CD4-positive, alpha-beta T cell treated with Interleukin-1 beta for 1 hour (primary cell): ENCODE measurements at regions not wholly inside any gene's neighbourhood (a gene's known extent, or its start where the extent isn't known, plus 50 kb on each side); places are given as distances from the start of the nearest gene placed in this dataset.
"Not testable (repeated sequence)": the region's sequence is repeated elsewhere in the genome, so short reads cannot be mapped to it uniquely, and the experiment has no call there.

Source experiments
- DNase-seq, 2 donors: peaks; one replicate each; pipeline ENCODE4 v3.0.0-alpha.2; 2020 to 2022

DNA sequence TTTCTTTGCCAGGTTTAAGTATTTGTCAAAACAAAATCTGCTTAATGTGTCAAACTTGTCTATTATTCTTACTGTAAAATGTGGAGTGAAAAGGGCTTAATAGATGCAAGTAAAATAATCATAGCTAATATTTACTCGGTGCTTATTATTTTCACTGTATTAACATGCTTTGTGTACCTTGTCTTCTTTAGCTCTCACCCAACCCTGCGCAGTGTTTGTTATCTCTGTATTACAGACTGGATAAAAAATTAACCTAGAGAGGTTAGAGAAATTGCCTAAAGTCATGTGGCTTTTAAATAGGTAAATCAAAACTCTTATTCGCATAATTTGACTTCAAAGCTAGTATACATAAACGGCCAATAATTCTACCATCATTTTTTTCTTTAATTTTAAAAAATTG lies 1864.8 kb downstream of the MAT2B start:
- no peak for DNase-seq

DNA sequence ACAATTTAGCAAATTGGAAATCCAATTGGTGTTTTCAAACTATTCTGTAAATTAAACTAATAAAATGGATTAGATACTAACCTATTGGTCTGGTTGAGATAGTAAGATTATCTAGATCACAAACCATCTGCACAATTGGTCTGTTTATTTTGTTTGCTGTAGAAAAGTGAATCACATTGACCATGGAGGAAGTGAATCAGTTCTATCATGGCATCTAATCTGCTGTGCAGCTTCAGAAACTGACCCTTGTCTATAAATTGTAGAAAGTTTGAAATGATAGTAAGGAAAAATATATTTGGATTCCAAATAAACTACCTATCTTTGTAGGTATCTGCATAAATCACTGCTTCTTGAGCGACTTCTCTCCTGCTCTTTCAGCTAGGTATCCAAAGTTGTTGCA lies 1865.4 kb downstream of the MAT2B start:
- no peak for DNase-seq

DNA sequence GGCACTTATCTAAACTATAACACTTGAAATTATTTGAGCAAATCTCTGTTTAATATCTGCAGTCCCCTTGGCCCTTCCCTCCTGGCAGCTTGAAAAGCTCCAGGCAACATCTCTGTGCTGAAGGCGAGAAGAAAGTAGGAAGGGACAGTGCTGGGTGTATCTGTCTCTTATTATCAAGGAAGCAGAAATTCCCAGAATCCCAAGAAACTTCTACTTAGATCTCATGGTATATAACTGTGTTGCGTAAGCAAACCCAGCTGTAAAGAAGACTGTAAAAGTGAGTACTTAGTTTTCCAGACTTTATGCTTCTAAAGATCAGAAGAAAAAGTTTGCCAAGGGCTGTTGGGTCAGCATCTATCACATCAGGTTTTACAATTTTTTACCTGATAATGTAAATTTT lies 1869.8 kb downstream of the MAT2B start:
- no peak for DNase-seq

DNA sequence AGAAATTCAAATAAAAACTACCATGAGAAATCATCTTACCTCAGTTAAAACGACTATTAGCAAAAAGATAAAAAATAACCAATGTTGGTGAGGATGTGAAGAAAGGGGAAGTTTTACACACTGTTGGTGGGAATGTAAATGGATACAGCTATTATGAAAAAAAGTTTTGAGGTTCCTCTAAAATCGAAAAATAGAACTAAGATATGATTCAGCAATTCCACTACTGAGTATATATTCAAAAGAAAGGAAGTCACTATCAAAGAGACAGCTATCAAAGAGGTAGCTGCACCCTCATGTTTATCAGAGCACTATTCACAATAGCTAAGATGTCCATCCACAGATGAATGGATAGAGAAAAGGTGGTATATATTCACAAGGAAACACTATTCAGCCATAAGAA lies 1888.4 kb downstream of the MAT2B start:
- no peak for DNase-seq

DNA sequence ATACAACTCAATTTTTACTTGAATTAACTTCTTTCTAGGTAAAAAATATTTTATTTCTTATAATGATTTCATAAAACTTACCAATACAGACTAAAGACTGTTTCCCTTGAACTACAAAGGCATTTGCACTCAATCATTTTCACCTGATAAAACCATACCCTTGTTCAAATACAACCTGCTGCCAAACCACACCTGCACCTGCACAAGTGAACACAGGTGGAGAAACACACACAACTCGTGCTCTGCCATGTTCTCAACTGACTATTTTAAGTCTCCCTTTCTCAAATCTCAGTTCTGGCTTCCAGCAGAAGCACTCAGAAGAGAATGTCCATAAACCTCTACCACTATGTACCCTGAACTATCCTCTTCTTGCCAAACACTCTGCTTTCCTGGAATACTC lies 1892.1 kb downstream of the MAT2B start:
- no peak for DNase-seq

DNA sequence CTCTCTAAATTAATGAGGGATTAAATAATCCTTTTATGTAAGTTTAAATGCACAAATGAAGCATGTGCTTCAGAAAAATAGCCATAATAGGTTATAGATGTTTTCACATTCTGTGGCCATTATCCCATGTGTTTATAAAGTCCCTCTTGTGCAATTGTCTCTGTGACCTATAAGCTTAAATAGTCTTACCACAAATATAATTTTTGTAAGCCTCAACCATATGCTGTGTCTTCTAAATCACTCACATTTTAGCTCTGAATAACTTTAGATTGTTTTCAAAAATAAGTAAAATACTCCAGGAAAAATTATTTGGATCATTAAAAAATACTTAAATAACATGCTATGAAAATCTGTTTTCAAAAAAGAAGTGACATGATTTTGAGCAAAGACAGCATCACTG lies 1894.7 kb downstream of the MAT2B start:
- DNase-seq, result no peak

DNA sequence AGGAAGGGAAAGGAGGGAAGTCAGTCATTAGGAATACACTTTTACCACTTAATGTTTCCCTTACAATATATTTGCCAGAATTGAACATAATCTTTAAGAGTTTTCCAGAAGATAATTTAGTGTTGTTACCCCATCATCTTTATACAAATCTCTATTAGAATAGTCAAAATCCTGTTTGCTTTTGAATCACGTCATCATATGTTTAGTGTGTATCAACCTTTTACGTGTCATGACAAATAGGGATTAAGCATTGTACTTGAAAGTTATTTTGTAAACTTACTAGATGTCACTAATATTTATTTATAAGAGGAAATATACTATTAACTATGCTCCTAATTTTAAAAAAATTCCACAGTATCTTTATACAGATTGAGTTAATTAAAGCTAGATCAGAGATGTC lies 1899.5 kb downstream of the MAT2B start:
- DNase-seq, result no peak

DNA sequence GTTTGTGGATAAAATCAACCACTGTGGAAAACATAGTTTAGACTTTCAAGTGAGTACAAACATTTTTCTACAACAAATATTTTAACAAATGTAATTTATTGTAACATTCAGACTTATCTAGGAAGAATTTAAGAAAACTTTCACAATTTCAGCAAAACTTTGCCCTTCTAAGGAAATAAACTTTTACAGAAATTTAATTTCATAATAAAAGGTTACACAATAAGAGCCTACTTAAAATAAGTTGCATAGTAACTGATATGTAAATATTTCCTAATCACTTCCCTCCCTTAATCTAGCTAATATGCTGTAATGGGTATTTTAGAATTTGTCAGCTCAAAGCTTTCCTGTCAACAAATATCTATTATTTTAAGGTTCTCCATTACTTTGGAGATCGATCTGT lies 1899.9 kb downstream of the MAT2B start:
- DNase-seq, result no peak

DNA sequence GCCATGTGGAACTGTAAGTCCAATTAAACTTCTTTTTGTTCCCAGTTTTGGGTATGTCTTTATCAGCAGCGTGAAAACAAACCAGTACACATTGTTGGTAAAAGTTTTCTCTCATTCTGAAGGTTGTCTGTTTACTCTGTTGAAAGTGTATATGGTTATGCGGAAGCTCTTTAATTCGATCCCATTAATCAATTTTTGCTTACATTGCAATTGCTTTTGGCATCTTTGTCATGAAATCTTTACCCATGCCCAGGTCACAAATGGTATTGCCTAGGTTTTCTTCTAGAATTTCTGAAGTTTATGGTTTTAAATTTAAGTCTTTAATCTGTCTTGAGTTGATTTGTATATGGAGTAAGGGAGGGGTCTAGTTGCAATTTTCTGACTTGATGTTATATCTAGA lies 1901.9 kb downstream of the MAT2B start:
- DNase-seq, result no peak

DNA sequence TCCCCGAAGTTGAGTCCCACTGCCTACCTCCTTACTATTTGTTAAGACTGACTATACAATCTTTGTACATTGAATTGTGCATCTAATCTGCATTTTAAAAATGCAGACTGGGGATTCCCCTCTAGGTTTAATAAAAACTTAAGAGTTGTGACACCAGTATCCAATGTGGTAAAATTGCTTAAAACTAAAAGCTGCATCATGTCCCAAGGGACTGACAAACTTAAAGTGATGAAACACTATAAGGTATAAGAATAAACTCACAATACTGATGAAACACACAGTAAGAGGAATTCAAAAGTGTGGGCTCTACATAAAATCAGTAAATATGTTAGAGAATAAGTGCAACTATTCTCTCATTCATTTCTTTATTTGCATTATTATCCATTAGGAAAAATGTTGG lies 1905.1 kb downstream of the MAT2B start:
- no peak for DNase-seq

DNA sequence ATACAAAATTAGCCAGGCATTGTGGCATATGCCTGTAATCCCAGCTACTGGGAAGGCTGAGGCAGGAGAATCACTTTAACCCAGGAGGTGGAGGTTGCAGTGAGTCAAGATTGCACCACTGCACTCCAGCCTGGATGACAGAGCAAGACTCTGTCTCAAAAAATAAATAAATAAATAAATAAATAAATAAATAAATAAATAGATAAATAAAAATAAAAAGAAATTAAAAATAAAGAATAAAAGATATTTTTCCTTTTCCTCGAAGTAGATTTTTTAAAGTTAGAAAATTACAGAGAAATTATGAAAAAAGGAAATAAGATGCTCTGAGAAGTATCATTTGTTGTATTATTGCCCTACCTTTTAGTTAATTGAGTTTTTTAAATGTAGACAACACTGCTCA lies 1906.1 kb downstream of the MAT2B start:
- not testable (repeated sequence) for DNase-seq

DNA sequence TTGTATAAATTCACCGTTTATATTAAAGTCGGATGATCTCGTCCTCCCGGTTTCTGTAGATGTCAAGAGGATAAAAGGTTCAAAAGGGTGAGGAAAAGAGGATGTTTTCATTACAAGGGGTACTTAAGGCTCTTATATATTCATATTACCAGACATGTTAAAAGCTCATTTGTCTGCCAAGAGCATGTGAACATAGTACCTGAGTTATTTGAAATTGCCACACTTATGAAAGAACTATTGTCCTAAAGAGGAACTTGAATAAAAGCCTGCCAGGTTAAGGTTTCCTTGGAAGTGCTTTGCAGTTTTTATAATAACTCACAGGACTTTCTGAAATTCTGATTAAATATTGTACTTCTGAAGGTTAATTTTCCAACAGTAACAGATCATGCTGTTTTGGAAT lies 1915.1 kb downstream of the MAT2B start:
- no peak for DNase-seq

DNA sequence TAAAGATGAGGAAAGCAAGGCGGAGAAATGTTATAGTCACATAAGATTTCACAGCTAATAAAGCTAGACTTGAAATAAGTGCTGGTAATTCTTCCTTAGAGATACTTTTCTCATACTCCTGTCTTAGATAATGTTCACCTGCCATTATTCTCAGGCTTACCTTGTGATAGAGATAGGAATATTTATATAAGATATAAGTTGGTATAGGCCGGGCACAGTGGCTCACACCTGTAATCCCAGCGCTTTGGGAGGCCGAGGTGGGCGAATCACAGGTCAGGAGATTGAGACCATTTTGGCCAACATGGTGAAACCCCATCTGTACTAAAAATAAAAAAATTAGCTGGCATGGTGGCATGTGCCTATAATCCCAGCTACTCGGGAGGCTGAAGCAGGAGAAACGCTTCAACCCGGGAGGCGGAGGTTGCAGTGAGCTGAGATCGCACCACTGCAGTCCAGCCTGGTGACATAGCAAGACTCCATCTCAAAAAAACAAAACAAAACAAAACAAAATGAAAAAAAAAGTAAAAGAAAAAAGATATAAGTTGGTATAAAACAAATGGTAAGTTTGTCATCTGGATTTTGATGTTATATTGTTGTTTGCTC lies 1918.4 kb downstream of the MAT2B start:
- DNase-seq, result no peak

DNA sequence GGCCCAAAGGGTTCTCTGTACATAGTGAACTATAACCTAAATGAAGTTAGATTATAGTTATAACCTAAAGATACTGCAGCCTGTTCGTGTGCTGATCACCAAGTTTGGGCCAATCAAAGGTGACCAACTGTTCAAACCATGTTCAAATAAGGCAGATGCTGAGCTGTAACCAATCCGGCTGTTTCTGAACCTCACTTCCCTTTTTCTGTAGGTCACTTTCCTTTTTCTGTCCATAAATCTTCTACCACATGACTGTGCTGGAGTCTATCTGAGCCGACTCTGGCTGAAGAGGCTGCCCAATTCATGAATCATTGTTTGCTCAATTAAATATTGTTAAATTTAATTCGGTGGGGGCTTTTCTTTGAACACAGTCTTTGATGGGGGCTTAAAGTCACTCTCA lies 1920.2 kb downstream of the MAT2B start:
- no peak for DNase-seq

DNA sequence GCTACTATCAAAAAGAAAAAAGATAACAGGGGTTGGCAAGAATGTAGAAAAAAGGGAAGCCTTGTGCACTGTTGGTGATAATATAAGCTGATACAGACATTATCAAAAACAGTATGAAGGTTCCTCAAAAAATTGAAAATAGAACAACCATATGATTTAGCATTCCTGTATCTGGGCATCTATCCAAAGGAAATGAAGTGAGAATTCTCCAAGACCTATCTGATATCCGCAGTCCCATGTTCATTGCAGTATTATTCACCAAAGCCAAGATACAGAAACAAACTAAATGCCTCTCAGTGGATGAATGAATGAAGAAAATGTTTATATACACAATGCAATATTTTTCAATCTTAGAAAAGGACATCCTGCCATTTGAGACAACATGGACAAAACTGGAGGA lies 1943.3 kb downstream of the MAT2B start:
- no peak for DNase-seq

DNA sequence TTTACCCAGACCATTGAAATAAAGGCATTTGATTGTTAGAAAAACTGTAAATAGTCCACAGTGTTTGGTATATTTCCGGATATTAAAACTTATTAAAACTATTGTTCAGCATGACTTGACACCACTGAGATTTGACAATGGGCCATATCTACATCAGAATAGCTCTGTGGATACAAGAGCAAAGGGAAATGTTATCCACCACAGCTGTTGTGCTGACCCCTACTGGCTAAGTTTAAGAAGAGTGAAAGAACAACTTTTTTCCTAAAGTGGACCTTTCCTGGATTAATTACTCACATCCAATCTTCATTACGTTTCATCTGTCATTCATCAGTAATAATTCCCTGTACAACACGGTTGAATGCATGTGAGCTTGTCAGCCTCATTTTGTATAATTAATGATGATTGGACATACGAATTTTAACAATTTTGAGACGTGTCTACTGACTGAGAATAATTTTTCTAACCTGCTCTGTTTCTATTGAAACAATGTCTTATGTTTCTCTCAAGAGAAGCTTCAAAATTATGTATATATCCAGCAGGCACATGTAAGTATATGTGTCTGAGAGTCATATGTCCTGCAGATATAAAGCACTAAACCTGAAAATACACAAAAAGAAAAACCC lies 1952.6 kb downstream of the MAT2B start:
- DNase-seq, result no peak

DNA sequence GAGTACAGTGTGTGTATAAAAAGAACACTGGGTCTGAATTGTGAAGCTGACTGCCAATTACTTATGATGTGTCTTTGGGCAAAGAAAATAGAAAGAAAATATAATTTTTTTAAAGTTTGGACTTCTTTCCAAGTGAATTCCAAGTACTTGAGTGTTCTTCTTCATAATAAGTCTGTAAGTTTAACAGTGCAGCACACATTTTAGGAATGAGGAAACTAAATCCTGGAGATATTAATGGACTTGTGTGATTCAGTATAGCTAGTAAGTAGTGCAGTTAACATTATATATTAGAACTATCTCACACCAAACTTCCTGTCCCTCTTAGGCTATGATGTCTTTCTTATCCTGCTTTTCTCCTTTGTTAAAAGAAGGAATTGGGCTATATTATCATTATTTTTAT lies 1953.8 kb downstream of the MAT2B start:
- no peak for DNase-seq

DNA sequence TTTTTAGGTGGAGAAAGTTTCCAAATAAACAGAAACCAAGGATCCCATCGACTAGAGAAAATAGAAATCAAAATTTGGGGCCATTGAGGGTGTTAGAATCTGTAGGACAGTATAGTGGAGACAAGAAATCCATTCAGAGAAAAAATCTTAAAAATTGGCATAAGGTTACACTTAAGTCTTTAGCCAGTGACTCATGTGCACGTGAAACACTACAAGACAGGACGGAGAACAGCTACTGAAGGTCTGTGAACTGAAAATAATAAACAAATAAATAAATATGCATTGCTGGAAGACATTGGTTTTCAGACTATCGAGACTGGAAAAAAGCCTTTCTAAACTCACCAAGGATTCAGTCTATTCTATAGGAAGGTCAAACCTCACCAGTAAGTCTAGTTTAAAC lies 1955.5 kb downstream of the MAT2B start:
- no peak for DNase-seq

DNA sequence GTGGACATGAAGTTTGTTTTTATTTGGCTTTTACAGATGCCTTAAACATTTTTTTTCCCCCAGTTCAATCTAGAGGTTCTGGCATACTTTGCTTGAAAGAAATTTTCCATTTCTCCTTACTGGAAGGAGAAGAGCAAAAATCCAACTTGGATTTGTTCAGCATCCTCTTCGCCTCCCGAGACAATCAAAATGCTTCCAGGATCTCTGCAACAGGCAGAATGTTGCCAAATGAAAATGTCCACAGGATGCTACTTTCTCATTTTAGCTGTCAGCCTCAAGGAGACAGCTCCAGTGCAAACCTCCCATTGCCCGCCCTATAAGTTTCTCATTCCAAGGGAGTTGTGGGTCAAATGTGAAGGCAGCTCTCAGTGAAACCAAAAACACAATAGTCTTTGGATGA lies 1972.1 kb downstream of the MAT2B start:
- DNase-seq, result no peak

DNA sequence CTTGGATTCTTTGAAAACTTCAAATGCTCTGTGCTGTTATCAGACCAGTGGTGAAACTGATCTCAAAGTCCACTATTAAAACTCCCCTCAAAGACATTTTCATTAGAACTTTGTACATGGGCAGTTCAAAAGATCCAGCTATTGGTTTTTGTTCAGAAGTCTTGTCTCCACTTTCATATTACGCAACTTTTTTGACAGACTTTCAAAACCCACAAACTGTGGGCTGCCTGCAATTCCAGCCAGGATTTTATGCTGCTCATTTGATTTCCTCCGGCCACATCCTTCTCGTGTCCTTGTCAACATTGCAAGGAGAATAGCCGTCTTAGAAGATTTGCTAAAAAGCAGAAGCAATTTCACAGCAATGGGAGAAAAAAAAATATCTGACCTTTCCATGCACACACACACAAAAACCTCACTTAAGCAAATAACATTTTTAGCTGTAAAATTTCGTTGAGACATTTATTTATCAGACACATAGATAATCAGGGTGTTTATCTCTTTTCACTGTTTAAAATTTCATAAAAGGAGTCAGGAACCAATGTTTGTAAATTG lies 1990.5 kb downstream of the MAT2B start:
- no peak for DNase-seq

DNA sequence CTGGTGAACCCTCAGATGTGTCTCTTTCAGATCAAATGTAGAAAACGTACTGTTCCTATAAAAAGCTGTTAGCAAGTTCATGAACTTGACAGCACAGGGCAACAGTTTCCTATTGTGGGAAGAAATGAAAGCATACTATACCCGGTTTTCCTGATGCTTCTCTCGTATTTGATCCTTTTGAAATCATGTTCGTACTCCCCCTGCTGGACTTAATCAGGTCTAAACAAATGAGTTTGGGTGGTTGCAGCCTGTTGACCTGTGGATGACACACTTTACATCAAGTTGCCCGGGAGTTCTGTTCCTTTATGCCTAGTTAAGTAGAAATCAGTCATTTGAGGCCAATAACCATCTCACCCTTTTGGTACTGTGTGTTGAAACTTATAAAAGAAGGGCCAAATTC lies 1992.3 kb downstream of the MAT2B start:
- no peak for DNase-seq

DNA sequence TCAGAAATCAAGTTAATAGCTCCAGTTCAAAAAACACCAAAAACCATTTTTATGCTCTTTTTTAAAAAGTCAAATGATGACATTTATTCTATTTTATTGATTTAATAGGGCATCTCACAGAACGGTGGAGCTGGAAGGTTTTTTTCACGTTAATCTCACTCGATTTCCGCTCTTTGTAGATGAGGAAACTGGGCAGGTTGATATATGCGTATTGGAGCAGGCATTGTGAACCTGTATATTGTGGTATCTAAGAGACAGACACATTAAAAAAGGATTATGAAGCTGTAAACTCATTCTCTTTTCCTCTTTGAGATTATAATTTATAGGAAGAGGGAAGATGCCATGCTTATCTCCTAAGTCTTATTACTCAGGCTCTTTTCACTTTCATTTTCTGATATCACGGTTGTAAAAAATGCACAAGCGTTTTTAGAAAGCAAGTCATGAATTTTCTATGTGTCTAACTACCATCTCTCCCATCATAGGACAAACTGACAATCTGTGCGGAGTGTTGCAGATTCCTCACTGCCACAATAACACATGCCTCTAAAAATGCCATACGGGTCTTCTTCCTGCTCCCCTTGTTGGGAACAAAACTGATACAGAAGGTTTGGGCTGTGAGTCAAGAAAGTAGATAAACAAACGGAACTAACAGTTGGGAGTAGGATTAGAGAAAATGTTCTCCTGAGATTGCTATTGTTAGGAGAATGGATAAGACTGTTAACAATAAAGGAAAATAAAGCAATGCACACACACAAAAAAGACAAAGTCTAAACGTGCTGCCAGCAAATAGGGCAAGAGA lies 1997.7 kb downstream of the MAT2B start:
- no peak for DNase-seq

DNA sequence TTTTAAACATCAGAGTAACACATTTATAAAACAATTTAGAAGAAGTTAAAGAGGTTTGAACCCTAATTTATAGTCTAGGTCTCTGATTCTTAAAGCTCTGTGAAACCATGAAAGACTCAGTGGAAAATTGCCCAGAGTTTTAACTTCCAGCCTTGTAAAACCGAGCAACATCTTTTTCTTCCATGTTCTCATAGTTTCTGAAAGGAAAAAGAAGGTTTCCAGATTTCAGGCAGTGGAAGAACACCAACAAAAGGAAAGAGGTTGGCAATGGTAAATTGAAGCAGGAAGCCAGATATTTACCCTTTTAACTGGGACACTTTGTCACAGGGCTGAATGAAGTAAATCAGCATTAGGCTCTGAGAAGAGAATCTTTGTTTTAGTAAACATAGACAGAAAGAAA lies 1999.3 kb downstream of the MAT2B start:
- DNase-seq, result no peak

DNA sequence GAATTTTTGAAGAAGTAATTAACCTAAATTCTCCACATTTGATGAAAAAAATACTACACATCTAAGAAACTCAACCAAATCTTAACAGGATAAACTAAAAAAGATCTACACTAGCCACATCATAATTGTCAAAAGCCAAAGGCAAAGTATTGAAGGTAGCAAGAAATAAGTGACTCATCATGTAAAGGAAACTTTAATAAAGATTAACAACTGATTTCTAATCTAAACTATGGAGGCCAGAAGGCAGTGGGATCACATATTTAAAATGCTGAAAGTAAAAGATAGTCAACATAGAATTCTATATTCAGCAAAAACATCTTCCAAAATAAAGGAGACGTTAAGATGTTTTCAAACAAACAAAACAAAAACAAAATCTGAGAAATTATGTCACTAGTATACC lies 2002.9 kb downstream of the MAT2B start:
- DNase-seq, result no peak
